ENCODE measurements at regions not wholly inside any gene's neighbourhood (a gene's known extent, or its start where the extent isn't known, plus 50 kb on each side); places are given as distances from the start of the nearest gene placed in this dataset.

GRCh38 chr11:46216765-46217089, 60.7 kb upstream of the CREB3L1 start:
- TF ChIP-seq EZH2 (IDR thresholded peaks at IDR 0.05): no peak
- no peak for TF ChIP-seq POLR2AphosphoS5 (IDR thresholded peaks at IDR 0.05; ENCODE audit: borderline replicate concordance, low read depth, low read length)
- TF ChIP-seq FOXP2 (optimal IDR thresholded peaks at IDR 0.05; ENCODE audit: control extremely low read depth, extremely low read length, insufficient read depth): no peak

Data from SK-N-MC (cell line).